ENCODE measurements at regions not wholly inside any gene's neighbourhood (a gene's known extent, or its start where the extent isn't known, plus 50 kb on each side); places are given as distances from the start of the nearest gene placed in this dataset.

DNA sequence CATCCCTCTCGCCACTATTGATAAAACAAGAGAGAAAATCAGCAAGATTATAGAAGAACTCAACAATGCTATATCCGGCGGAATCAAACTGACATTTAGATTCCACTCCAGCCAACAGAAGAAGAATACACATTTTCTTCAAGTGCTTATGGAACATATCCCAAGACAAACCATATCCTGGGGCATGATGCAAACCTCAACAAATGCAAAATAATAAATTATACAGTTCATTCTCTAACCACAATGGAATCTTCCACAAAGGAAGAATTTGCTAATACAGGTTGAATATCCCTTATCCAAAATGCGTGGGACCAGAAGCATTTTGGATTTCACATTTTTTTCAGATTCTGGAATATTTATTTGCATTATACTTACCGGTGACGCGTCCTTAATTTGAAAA is 51.4 kb upstream of the YPEL5 start:
- TF ChIP-seq CTCF (IDR thresholded peaks at IDR 0.05 in 4 of 5, conservative IDR thresholded peaks at IDR 0.05 in 1 of 5) (no peak), POLR2A (IDR thresholded peaks at IDR 0.05) (no peak)
